Inflammatory macrophage treated with lipopolysaccharide for 1 hour (primary cell): ENCODE measurements at regions not wholly inside any gene's neighbourhood (a gene's known extent, or its start where the extent isn't known, plus 50 kb on each side); places are given as distances from the start of the nearest gene placed in this dataset.
A peak's percentile ranks its signal among the peaks of the same experiment; 100 is the strongest.

Experiments used
- DNase-seq, 2 donors: peaks; one replicate each; pipeline ENCODE4 v3.0.0-alpha.2; 2020 to 2022

DNA sequence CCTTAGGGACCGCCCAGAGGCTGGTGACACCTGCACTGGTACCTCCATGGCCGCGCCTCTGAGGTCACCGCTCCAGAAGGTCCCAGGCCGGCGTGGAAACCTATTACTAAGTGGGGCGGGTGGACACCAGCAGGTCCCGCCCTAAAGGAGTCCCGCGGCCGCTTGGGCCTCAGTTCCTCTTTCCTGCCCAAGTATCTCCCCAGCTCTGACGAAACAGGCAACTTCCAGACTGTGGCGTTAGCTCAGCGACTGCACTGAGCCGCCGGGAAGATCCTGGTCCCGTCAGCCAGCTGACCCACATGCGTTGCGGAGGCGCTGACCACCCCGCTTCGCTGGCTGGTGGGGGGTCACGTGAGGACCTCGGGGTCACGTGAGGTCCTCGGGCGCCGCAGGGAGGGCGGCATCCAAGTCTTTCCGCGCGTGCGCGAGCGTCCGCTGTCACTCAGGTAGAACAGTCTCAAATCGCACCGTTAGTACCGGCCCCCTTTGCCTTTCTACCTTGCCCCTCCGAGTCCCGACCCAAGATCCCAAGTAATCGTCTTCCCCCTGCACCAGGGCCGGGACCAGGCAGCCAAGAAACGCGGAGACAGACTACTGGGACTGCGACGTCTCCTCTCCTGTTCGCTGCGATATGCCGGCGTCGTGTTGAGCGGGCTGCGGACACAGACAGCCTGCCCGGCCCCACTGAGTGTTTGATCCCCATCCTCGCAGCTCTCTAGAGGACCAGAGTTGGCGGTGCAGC is 53.7 kb upstream of the KDM4C start:
- peak; percentile 89 to 92 for DNase-seq

- DNase-seq, result no peak
Observed at GRCh38 chr9:6702707-6703106, 55.1 kb upstream of the KDM4C start.

DNA sequence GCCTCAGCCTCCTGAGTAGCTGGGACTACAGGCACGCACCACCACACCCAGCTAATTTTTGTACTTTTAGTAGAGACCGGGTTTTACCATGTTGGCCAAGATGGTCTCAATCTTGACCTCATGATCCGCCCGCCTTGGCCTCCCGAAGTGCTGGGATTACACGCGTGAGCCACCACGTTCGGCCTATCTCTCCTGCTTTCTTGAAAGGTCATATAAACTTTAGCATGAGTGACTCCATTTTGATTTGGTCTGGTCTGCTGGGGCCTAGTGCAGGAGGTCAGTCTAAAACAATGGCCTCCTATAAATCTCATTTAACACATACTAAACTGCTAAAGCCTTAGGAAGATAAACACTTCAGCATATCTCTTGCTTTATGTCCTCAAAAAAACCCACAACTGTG is 50.6 kb upstream of the GLDC start:
- DNase-seq, result no peak

- no peak for DNase-seq
Observed at GRCh38 chr9:6695121-6695814, 49.7 kb upstream of the GLDC start.
